VCaP (cell line): ENCODE measurements at regions not wholly inside any gene's neighbourhood (a gene's known extent, or its start where the extent isn't known, plus 50 kb on each side); places are given as distances from the start of the nearest gene placed in this dataset.

Experiments used
- H3K27ac ChIP-seq: fragments of 450-650 bp; 2 replicates; pipeline ENCODE4 v1.5.1; 2017
- CTCF ChIP-seq: fragments of 450-650 bp; conservative IDR thresholded peaks from 2 replicates; pipeline ENCODE4 v1.5.1; 2017; ENCODE audit warnings: mild to moderate bottlenecking, moderate library complexity

GRCh38 chr7:136056651-136057231, 79.6 kb upstream of the MTPN start:
- peak overlapping the region; percentile 13; the same call in 1 of the 2 replicates for H3K27ac ChIP-seq
- TF ChIP-seq CTCF = no peak

- no peak for TF ChIP-seq CTCF
- no peak overlapping the region for H3K27ac ChIP-seq
These were observed 78.1 kb upstream of the MTPN start for GRCh38 chr7:136055266-136055665.

- H3K27ac ChIP-seq = no peak overlapping the region
- no peak for TF ChIP-seq CTCF
These were observed 76.7 kb upstream of the MTPN start for GRCh38 chr7:136053689-136054485.

- no peak for TF ChIP-seq CTCF
- H3K27ac ChIP-seq = no peak overlapping the region
These were observed 74.2 kb upstream of the MTPN start for GRCh38 chr7:136051203-136051928.

- peak overlapping the region; percentile 41 for H3K27ac ChIP-seq
- no peak for TF ChIP-seq CTCF
These were observed 73.3 kb upstream of the MTPN start for GRCh38 chr7:136050462-136050847.

- peak overlapping the region; percentile 41 for H3K27ac ChIP-seq
- TF ChIP-seq CTCF = no peak
These were observed 72.8 kb upstream of the MTPN start for GRCh38 chr7:136049818-136050461.

GRCh38 chr7:136049117-136049516, 72.0 kb upstream of the MTPN start:
- no peak for TF ChIP-seq CTCF
- peak overlapping the region; percentile 41; the same call in 1 of the 2 replicates for H3K27ac ChIP-seq
